ENCODE measurements at regions not wholly inside any gene's neighbourhood (a gene's known extent, or its start where the extent isn't known, plus 50 kb on each side); places are given as distances from the start of the nearest gene placed in this dataset.

GRCh38 chr11:43556612-43557375 is 123.7 kb upstream of the HSD17B12 start:
- H3K4me2 ChIP-seq (replicated peaks; ENCODE audit: low read depth, low read length, poor library complexity, severe bottlenecking), result no peak overlapping the region
- no peaks in the 10 kb centered on the region for H3K9me3 ChIP-seq (ENCODE audit: control extremely low read depth in 1 of 3, control insufficient read depth in 2 of 3, insufficient read depth in 1 of 3, low read length in 2 of 3)
- no peaks in the 10 kb centered on the region for H3K4me1 Mint-ChIP-seq
- H3K27me3 ChIP-seq (replicated peaks in 1 of 4; ENCODE audit: control extremely low read depth in 1 of 4, control insufficient read depth in 3 of 4, insufficient read depth in 4 of 4, low read length in 3 of 4), result peaks cover 0 to 53% (median 15%) of the 10 kb centered on the region in 4 experiments
- no peaks in the 10 kb centered on the region for H3K9me3 Mint-ChIP-seq (ENCODE audit: insufficient read depth)
- 3% methylated on average over 6 of the region's 10 CpGs for whole genome bisulfite sequencing (ENCODE audit: insufficient coverage)
- TF ChIP-seq, protein P1, sequence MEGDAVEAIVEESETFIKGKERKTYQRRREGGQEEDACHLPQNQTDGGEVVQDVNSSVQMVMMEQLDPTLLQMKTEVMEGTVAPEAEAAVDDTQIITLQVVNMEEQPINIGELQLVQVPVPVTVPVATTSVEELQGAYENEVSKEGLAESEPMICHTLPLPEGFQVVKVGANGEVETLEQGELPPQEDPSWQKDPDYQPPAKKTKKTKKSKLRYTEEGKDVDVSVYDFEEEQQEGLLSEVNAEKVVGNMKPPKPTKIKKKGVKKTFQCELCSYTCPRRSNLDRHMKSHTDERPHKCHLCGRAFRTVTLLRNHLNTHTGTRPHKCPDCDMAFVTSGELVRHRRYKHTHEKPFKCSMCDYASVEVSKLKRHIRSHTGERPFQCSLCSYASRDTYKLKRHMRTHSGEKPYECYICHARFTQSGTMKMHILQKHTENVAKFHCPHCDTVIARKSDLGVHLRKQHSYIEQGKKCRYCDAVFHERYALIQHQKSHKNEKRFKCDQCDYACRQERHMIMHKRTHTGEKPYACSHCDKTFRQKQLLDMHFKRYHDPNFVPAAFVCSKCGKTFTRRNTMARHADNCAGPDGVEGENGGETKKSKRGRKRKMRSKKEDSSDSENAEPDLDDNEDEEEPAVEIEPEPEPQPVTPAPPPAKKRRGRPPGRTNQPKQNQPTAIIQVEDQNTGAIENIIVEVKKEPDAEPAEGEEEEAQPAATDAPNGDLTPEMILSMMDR (IDR thresholded peaks at IDR 0.05), result no peak
- TF ChIP-seq EZH2 (IDR thresholded peaks at IDR 0.05; ENCODE audit: borderline replicate concordance, insufficient read depth, low read depth, low read length, poor library complexity, severe bottlenecking), result no peak
- no peak overlapping the region for H3K27ac ChIP-seq (ENCODE audit: low read length in 2 of 2)
- ATAC-seq (ENCODE audit: low read depth), result no peak
- H3K36me3 ChIP-seq (replicated peaks in 1 of 2; ENCODE audit: control extremely low read depth in 1 of 2, control insufficient read depth in 1 of 2, extremely low read depth in 1 of 2, insufficient read depth in 2 of 2, low read length in 1 of 2), result no peaks in the 10 kb centered on the region
- intact Hi-C loops (cut with micrococcal nuclease), result no loop called here
- ChIA-PET CTCF (no interaction called here), POLR2A (no interaction called here)
- H3K27me3 Mint-ChIP-seq, result peaks cover 63% of the 10 kb centered on the region
- no peak for DNase-seq
- H3K27ac Mint-ChIP-seq, result no peak overlapping the region
- H3K4me3 Mint-ChIP-seq, result no peak overlapping the region
- no peaks in the 10 kb centered on the region for H4K20me1 ChIP-seq (ENCODE audit: control insufficient read depth, insufficient read depth, low read length, poor library complexity, severe bottlenecking)
- peaks cover 0 to 6% of the 10 kb centered on the region in 2 donors for H3K4me1 ChIP-seq (ENCODE audit: control insufficient read depth in 2 of 2, insufficient read depth in 2 of 2, low read length in 2 of 2)
- no peak overlapping the region for H2AFZ ChIP-seq (ENCODE audit: insufficient read depth, low read depth, low read length, poor library complexity, severe bottlenecking)
- H3K79me2 ChIP-seq (ENCODE audit: control insufficient read depth, insufficient read depth, low read length), result no peaks in the 10 kb centered on the region
- no peak overlapping the region for H3K9ac ChIP-seq (ENCODE audit: low read length)
- H3K4me3 ChIP-seq (ENCODE audit: control extremely low read depth in 1 of 5, extremely low read depth in 1 of 5, insufficient read depth in 1 of 5, low read depth in 2 of 5, low read length in 4 of 5), result no peak overlapping the region

DNA sequence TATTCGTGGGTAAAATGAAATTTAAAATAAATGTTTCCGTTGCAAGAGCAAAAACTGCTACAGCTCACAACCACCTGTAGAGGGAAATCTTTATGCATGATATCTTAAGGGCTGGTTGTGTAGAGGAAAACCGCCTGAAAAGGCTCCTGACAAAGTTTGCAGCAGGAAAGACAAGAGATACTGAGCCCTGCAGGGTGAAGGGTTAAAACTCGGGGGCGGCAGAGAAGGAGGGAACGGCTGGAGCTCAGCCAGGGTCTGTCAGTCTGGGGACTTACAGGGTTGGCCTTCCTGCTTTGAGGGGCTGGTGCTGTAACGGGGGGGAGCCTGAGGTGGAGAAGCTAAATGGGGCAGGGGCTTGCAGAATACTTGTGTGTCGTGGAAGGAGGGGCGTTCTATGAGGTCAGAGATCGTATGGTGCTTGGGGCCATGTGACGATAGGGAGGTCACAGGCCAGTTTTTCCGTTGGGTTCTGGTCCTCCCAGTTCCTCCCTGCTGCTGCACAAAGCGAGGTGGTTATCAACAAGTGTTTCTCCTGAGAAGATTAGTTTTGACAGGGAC is 122.9 kb upstream of the HSD17B12 start:
- H3K4me3 ChIP-seq (ENCODE audit: control extremely low read depth in 1 of 5, extremely low read depth in 1 of 5, insufficient read depth in 1 of 5, low read depth in 2 of 5, low read length in 4 of 5), result no peak overlapping the region
- no peaks in the 10 kb centered on the region for H3K36me3 ChIP-seq (replicated peaks in 1 of 2; ENCODE audit: control extremely low read depth in 1 of 2, control insufficient read depth in 1 of 2, extremely low read depth in 1 of 2, insufficient read depth in 2 of 2, low read length in 1 of 2)
- no peak overlapping the region for H3K27ac ChIP-seq (ENCODE audit: low read length in 2 of 2)
- ChIA-PET POLR2A (no interaction called here), CTCF (no interaction called here)
- no peak for DNase-seq
- Mint-ChIP-seq H3K27ac (no peak overlapping the region), H3K27me3 (peaks cover 65% of the 10 kb centered on the region), H3K4me3 (no peak overlapping the region), H3K9me3 (ENCODE audit: insufficient read depth) (no peaks in the 10 kb centered on the region), H3K4me1 (no peaks in the 10 kb centered on the region)
- WGBS (ENCODE audit: insufficient coverage), result 10% methylated on average over 11 of the region's 13 CpGs
- peaks cover 0 to 53% (median 15%) of the 10 kb centered on the region in 4 experiments for H3K27me3 ChIP-seq (replicated peaks in 1 of 4; ENCODE audit: control extremely low read depth in 1 of 4, control insufficient read depth in 3 of 4, insufficient read depth in 4 of 4, low read length in 3 of 4)
- no peak for TF ChIP-seq EZH2 (IDR thresholded peaks at IDR 0.05; ENCODE audit: borderline replicate concordance, insufficient read depth, low read depth, low read length, poor library complexity, severe bottlenecking)
- TF ChIP-seq, protein P1 (IDR thresholded peaks at IDR 0.05), result no peak
- H3K79me2 ChIP-seq (ENCODE audit: control insufficient read depth, insufficient read depth, low read length), result no peaks in the 10 kb centered on the region
- no peak for ATAC-seq (ENCODE audit: low read depth)
- no peak overlapping the region for H2AFZ ChIP-seq (ENCODE audit: insufficient read depth, low read depth, low read length, poor library complexity, severe bottlenecking)
- H3K4me2 ChIP-seq (replicated peaks; ENCODE audit: low read depth, low read length, poor library complexity, severe bottlenecking), result no peak overlapping the region
- peaks cover 0 to 6% of the 10 kb centered on the region in 2 donors for H3K4me1 ChIP-seq (ENCODE audit: control insufficient read depth in 2 of 2, insufficient read depth in 2 of 2, low read length in 2 of 2)
- intact Hi-C loops (cut with micrococcal nuclease), result no loop called here
- H4K20me1 ChIP-seq (ENCODE audit: control insufficient read depth, insufficient read depth, low read length, poor library complexity, severe bottlenecking), result no peaks in the 10 kb centered on the region
- H3K9ac ChIP-seq (ENCODE audit: low read length), result no peak overlapping the region
- H3K9me3 ChIP-seq (ENCODE audit: control extremely low read depth in 1 of 3, control insufficient read depth in 2 of 3, insufficient read depth in 1 of 3, low read length in 2 of 3), result no peaks in the 10 kb centered on the region

All from B cell (primary cell).